ENCODE measurements at regions not wholly inside any gene's neighbourhood (a gene's known extent, or its start where the extent isn't known, plus 50 kb on each side); places are given as distances from the start of the nearest gene placed in this dataset.

- H3K9me3 ChIP-seq (ENCODE audit: control insufficient read depth in 1 of 2, low read length in 2 of 2), result no peaks in the 10 kb centered on the region
- no peak overlapping the region for H3K9ac ChIP-seq (ENCODE audit: low read depth in 1 of 2, low read length in 2 of 2)
Measured at GRCh38 chr20:53881362-53881761, 189.0 kb downstream of the BCAS1 start.

GRCh38 chr20:53880108-53880641, 190.2 kb downstream of the BCAS1 start:
- Histone ChIP-seq H3K27ac (ENCODE audit: low read depth, low read length) (no peak overlapping the region), H3K36me3 (ENCODE audit: control insufficient read depth in 1 of 2, insufficient read depth in 2 of 2, low read length in 2 of 2) (no peaks in the 10 kb centered on the region), H3K9ac (ENCODE audit: low read depth in 1 of 2, low read length in 2 of 2) (no peak overlapping the region), H3K4me1 (ENCODE audit: control insufficient read depth in 1 of 2, insufficient read depth in 2 of 2, low read length in 2 of 2) (peaks cover 12 to 19% of the 10 kb centered on the region in 2 donors), H3K27me3 (ENCODE audit: control insufficient read depth in 1 of 2, insufficient read depth in 2 of 2, low read length in 2 of 2) (no peaks in the 10 kb centered on the region), H3K4me3 (ENCODE audit: low read depth in 1 of 2, low read length in 2 of 2) (no peak overlapping the region), H3K9me3 (ENCODE audit: control insufficient read depth in 1 of 2, low read length in 2 of 2) (no peaks in the 10 kb centered on the region)

More at GRCh38 chr20:53881362-53881761, 189.0 kb downstream of the BCAS1 start:
- Histone ChIP-seq H3K27me3 (ENCODE audit: control insufficient read depth in 1 of 2, insufficient read depth in 2 of 2, low read length in 2 of 2) (no peaks in the 10 kb centered on the region), H3K4me1 (ENCODE audit: control insufficient read depth in 1 of 2, insufficient read depth in 2 of 2, low read length in 2 of 2) (peaks cover 12 to 19% of the 10 kb centered on the region in 2 donors), H3K4me3 (ENCODE audit: low read depth in 1 of 2, low read length in 2 of 2) (no peak overlapping the region), H3K27ac (ENCODE audit: low read depth, low read length) (no peak overlapping the region), H3K36me3 (ENCODE audit: control insufficient read depth in 1 of 2, insufficient read depth in 2 of 2, low read length in 2 of 2) (no peaks in the 10 kb centered on the region)

GRCh38 chr20:53879048-53879684, 191.2 kb downstream of the BCAS1 start:
- H3K27ac ChIP-seq (ENCODE audit: low read depth, low read length), result no peak overlapping the region
- H3K9me3 ChIP-seq (ENCODE audit: control insufficient read depth in 1 of 2, low read length in 2 of 2), result no peaks in the 10 kb centered on the region

GRCh38 chr20:53878262-53879047, 191.9 kb downstream of the BCAS1 start:
- H3K9ac ChIP-seq (ENCODE audit: low read depth in 1 of 2, low read length in 2 of 2), result no peak overlapping the region
- no peaks in the 10 kb centered on the region for H3K27me3 ChIP-seq (ENCODE audit: control insufficient read depth in 1 of 2, insufficient read depth in 2 of 2, low read length in 2 of 2)
- no peak overlapping the region for H3K27ac ChIP-seq (ENCODE audit: low read depth, low read length)

More at GRCh38 chr20:53879048-53879684, 191.2 kb downstream of the BCAS1 start:
- H3K4me1 ChIP-seq (ENCODE audit: control insufficient read depth in 1 of 2, insufficient read depth in 2 of 2, low read length in 2 of 2), result peaks cover 12 to 13% of the 10 kb centered on the region in 2 donors
- no peak overlapping the region for H3K9ac ChIP-seq (ENCODE audit: low read depth in 1 of 2, low read length in 2 of 2)
- H3K27me3 ChIP-seq (ENCODE audit: control insufficient read depth in 1 of 2, insufficient read depth in 2 of 2, low read length in 2 of 2), result no peaks in the 10 kb centered on the region
- H3K36me3 ChIP-seq (ENCODE audit: control insufficient read depth in 1 of 2, insufficient read depth in 2 of 2, low read length in 2 of 2), result no peaks in the 10 kb centered on the region
- H3K4me3 ChIP-seq (ENCODE audit: low read depth in 1 of 2, low read length in 2 of 2), result no peak overlapping the region

GRCh38 chr20:53876956-53877355, 193.4 kb downstream of the BCAS1 start:
- Histone ChIP-seq H3K9ac (ENCODE audit: low read depth in 1 of 2, low read length in 2 of 2) (no peak overlapping the region), H3K27me3 (ENCODE audit: control insufficient read depth in 1 of 2, insufficient read depth in 2 of 2, low read length in 2 of 2) (no peaks in the 10 kb centered on the region), H3K4me3 (ENCODE audit: low read depth in 1 of 2, low read length in 2 of 2) (no peak overlapping the region), H3K4me1 (ENCODE audit: control insufficient read depth in 1 of 2, insufficient read depth in 2 of 2, low read length in 2 of 2) (peaks cover 22 to 26% of the 10 kb centered on the region in 2 donors), H3K27ac (ENCODE audit: low read depth, low read length) (no peak overlapping the region), H3K9me3 (ENCODE audit: control insufficient read depth in 1 of 2, low read length in 2 of 2) (no peaks in the 10 kb centered on the region), H3K36me3 (ENCODE audit: control insufficient read depth in 1 of 2, insufficient read depth in 2 of 2, low read length in 2 of 2) (no peaks in the 10 kb centered on the region)

More at GRCh38 chr20:53878262-53879047, 191.9 kb downstream of the BCAS1 start:
- Histone ChIP-seq H3K4me3 (ENCODE audit: low read depth in 1 of 2, low read length in 2 of 2) (no peak overlapping the region), H3K36me3 (ENCODE audit: control insufficient read depth in 1 of 2, insufficient read depth in 2 of 2, low read length in 2 of 2) (no peaks in the 10 kb centered on the region), H3K9me3 (ENCODE audit: control insufficient read depth in 1 of 2, low read length in 2 of 2) (no peaks in the 10 kb centered on the region), H3K4me1 (ENCODE audit: control insufficient read depth in 1 of 2, insufficient read depth in 2 of 2, low read length in 2 of 2) (peaks cover 13 to 14% of the 10 kb centered on the region in 2 donors)

GRCh38 chr20:53876470-53876869, 193.9 kb downstream of the BCAS1 start:
- H3K4me1 ChIP-seq (ENCODE audit: control insufficient read depth in 1 of 2, insufficient read depth in 2 of 2, low read length in 2 of 2), result peaks cover 22 to 30% of the 10 kb centered on the region in 2 donors
- H3K27ac ChIP-seq (ENCODE audit: low read depth, low read length), result no peak overlapping the region
- no peaks in the 10 kb centered on the region for H3K36me3 ChIP-seq (ENCODE audit: control insufficient read depth in 1 of 2, insufficient read depth in 2 of 2, low read length in 2 of 2)
- no peak overlapping the region for H3K4me3 ChIP-seq (ENCODE audit: low read depth in 1 of 2, low read length in 2 of 2)
- no peaks in the 10 kb centered on the region for H3K9me3 ChIP-seq (ENCODE audit: control insufficient read depth in 1 of 2, low read length in 2 of 2)
- no peak overlapping the region for H3K9ac ChIP-seq (ENCODE audit: low read depth in 1 of 2, low read length in 2 of 2)
- H3K27me3 ChIP-seq (ENCODE audit: control insufficient read depth in 1 of 2, insufficient read depth in 2 of 2, low read length in 2 of 2), result no peaks in the 10 kb centered on the region

- H3K9me3 ChIP-seq (ENCODE audit: control insufficient read depth in 1 of 2, low read length in 2 of 2), result no peaks in the 10 kb centered on the region
- no peaks in the 10 kb centered on the region for H3K36me3 ChIP-seq (ENCODE audit: control insufficient read depth in 1 of 2, insufficient read depth in 2 of 2, low read length in 2 of 2)
- H3K9ac ChIP-seq (ENCODE audit: low read depth in 1 of 2, low read length in 2 of 2), result no peak overlapping the region
- no peaks in the 10 kb centered on the region for H3K27me3 ChIP-seq (ENCODE audit: control insufficient read depth in 1 of 2, insufficient read depth in 2 of 2, low read length in 2 of 2)
- no peak overlapping the region for H3K4me3 ChIP-seq (ENCODE audit: low read depth in 1 of 2, low read length in 2 of 2)
- H3K27ac ChIP-seq (ENCODE audit: low read depth, low read length), result no peak overlapping the region
- peaks cover 29 to 35% of the 10 kb centered on the region in 2 donors for H3K4me1 ChIP-seq (ENCODE audit: control insufficient read depth in 1 of 2, insufficient read depth in 2 of 2, low read length in 2 of 2)
Measured at GRCh38 chr20:53875452-53875851, 194.9 kb downstream of the BCAS1 start.

GRCh38 chr20:53874706-53875105, 195.7 kb downstream of the BCAS1 start:
- Histone ChIP-seq H3K27ac (ENCODE audit: low read depth, low read length) (no peak overlapping the region), H3K27me3 (ENCODE audit: control insufficient read depth in 1 of 2, insufficient read depth in 2 of 2, low read length in 2 of 2) (no peaks in the 10 kb centered on the region), H3K4me3 (ENCODE audit: low read depth in 1 of 2, low read length in 2 of 2) (no peak overlapping the region), H3K9me3 (ENCODE audit: control insufficient read depth in 1 of 2, low read length in 2 of 2) (no peaks in the 10 kb centered on the region), H3K36me3 (ENCODE audit: control insufficient read depth in 1 of 2, insufficient read depth in 2 of 2, low read length in 2 of 2) (no peaks in the 10 kb centered on the region), H3K9ac (ENCODE audit: low read depth in 1 of 2, low read length in 2 of 2) (no peak overlapping the region), H3K4me1 (ENCODE audit: control insufficient read depth in 1 of 2, insufficient read depth in 2 of 2, low read length in 2 of 2) (peaks cover 34 to 42% of the 10 kb centered on the region in 2 donors)

- H3K36me3 ChIP-seq (ENCODE audit: control insufficient read depth in 1 of 2, insufficient read depth in 2 of 2, low read length in 2 of 2), result no peaks in the 10 kb centered on the region
- no peaks in the 10 kb centered on the region for H3K9me3 ChIP-seq (ENCODE audit: control insufficient read depth in 1 of 2, low read length in 2 of 2)
Measured at GRCh38 chr20:53874104-53874503, 196.3 kb downstream of the BCAS1 start.

GRCh38 chr20:53873230-53873604, 197.2 kb downstream of the BCAS1 start:
- Histone ChIP-seq H3K27ac (ENCODE audit: low read depth, low read length) (no peak overlapping the region), H3K4me3 (ENCODE audit: low read depth in 1 of 2, low read length in 2 of 2) (peak overlapping the region in 1 of 2 donors; percentile 42), H3K27me3 (ENCODE audit: control insufficient read depth in 1 of 2, insufficient read depth in 2 of 2, low read length in 2 of 2) (no peaks in the 10 kb centered on the region), H3K4me1 (ENCODE audit: control insufficient read depth in 1 of 2, insufficient read depth in 2 of 2, low read length in 2 of 2) (peaks cover 28 to 36% of the 10 kb centered on the region in 2 donors), H3K36me3 (ENCODE audit: control insufficient read depth in 1 of 2, insufficient read depth in 2 of 2, low read length in 2 of 2) (no peaks in the 10 kb centered on the region), H3K9me3 (ENCODE audit: control insufficient read depth in 1 of 2, low read length in 2 of 2) (no peaks in the 10 kb centered on the region), H3K9ac (ENCODE audit: low read depth in 1 of 2, low read length in 2 of 2) (peak overlapping the region in 1 of 2 donors; percentile 11)

More at GRCh38 chr20:53874104-53874503, 196.3 kb downstream of the BCAS1 start:
- Histone ChIP-seq H3K4me1 (ENCODE audit: control insufficient read depth in 1 of 2, insufficient read depth in 2 of 2, low read length in 2 of 2) (peaks cover 37 to 45% of the 10 kb centered on the region in 2 donors), H3K27me3 (ENCODE audit: control insufficient read depth in 1 of 2, insufficient read depth in 2 of 2, low read length in 2 of 2) (no peaks in the 10 kb centered on the region), H3K9ac (ENCODE audit: low read depth in 1 of 2, low read length in 2 of 2) (no peak overlapping the region), H3K4me3 (ENCODE audit: low read depth in 1 of 2, low read length in 2 of 2) (no peak overlapping the region), H3K27ac (ENCODE audit: low read depth, low read length) (no peak overlapping the region)

Measured in duodenal mucosa (tissue), 2 donors.